K562 (cell line): ENCODE measurements at regions not wholly inside any gene's neighbourhood (a gene's known extent, or its start where the extent isn't known, plus 50 kb on each side); places are given as distances from the start of the nearest gene placed in this dataset.

Experiments
- ATAC-seq: fragments of 200-7000 bp; cut with Tn5 transposase; 3 replicates; pipeline ENCODE4 v1.9.1; 2020; ENCODE audit warnings: moderate library complexity
- BruUV-seq: library from RNA; stranded (reverse); fragments of 400-500 nt; replicated peaks from 2 replicates; lab custom pipeline; 2021; lab: Mats Ljungman, UMichigan
- CTCF ChIA-PET: fragments of 300-600 bp; formaldehyde crosslinking; extraction: SDS; loops from one replicate; lab custom pipeline; 2021; ENCODE audit warnings: low intra/inter-chr PET ratio; lab: Yijun Ruan, JAX
- POLR2A ChIA-PET: fragments of 300-600, 350-650 bp; sonication (Branson Sonifier 250); formaldehyde crosslinking; extraction: SDS; loops from one replicate; lab custom pipeline; 2021; ENCODE audit warnings: antibody characterized with exemption, inconsistent platforms; lab: Yijun Ruan, JAX
- DNase-seq, 4 experiments: peaks; one replicate each; pipeline versions ENCODE4 v3.0.0 to v3.0.0-alpha.2; 2011 to 2018; ENCODE audit warnings: low spot score in 3 of 4, mixed read lengths in 3 of 4; ENCODE audit errors: extremely low read depth in 1 of 4
- FAIRE-seq: peaks from 2 replicates; lab custom pipeline; 2011; peaks lifted over from hg19 to GRCh38; lab: Jason Lieb, UNC
- H2AFZ ChIP-seq: 2 replicates; pipeline ENCODE4 v1.6.0; 2011; ENCODE audit warnings: low read depth, low read length, control low read depth, inconsistent platforms
- H3K27ac ChIP-seq: fragments of 200-600 bp; 3 replicates; pipeline ENCODE4 v1.8.0; 2011; ENCODE audit warnings: low read depth, mild to moderate bottlenecking, control low read depth, inconsistent platforms, low read length, moderate library complexity, mixed read lengths; ENCODE audit errors: extremely low read depth
- H3K27me3 ChIP-seq, 2 experiments: fragments of 300-600 bp in 1 of 2; 2 replicates in 1 of 2; 3 replicates in 1 of 2; pipeline versions ENCODE4 v1.6.0 to v1.8.0; 2011; ENCODE audit warnings: inconsistent platforms in 2 of 2, low read length in 2 of 2, mild to moderate bottlenecking in 1 of 2, mixed read lengths in 1 of 2, moderate library complexity in 1 of 2; ENCODE audit not compliant: control insufficient read depth in 2 of 2, insufficient read depth in 2 of 2
- H3K36me3 ChIP-seq: fragments of 300-600 bp; 3 replicates; pipeline ENCODE4 v1.8.0; 2011; ENCODE audit warnings: mild to moderate bottlenecking, low read length, inconsistent platforms; ENCODE audit not compliant: control insufficient read depth, insufficient read depth
- H3K4me1 ChIP-seq, 2 experiments: fragments of 200-600 bp in 1 of 2; replicated peaks in 1 of 2; 2 replicates in 1 of 2; 3 replicates in 1 of 2; pipeline versions ENCODE4 v1.5.1 to v1.8.0; 2011; ENCODE audit warnings: inconsistent platforms in 2 of 2, low read length in 2 of 2, mild to moderate bottlenecking in 1 of 2, mixed read lengths in 1 of 2, moderate library complexity in 1 of 2; ENCODE audit not compliant: control insufficient read depth in 2 of 2, insufficient read depth in 2 of 2
- H3K4me2 ChIP-seq: 2 replicates; pipeline ENCODE4 v1.6.1; 2011; ENCODE audit warnings: low read length, control low read depth, inconsistent platforms, mixed read lengths; ENCODE audit not compliant: insufficient read depth
- H3K4me3 ChIP-seq: fragments of 200-600 bp; sonication (generic), shearing (Covaris generic); 2 replicates; pipeline ENCODE4 v1.5.1; 2016; ENCODE audit warnings: control low read depth, inconsistent platforms
- H3K79me2 ChIP-seq: fragments of 200-600 bp; 3 replicates; pipeline ENCODE4 v1.8.0; 2011; ENCODE audit warnings: low read length, inconsistent platforms; ENCODE audit not compliant: control insufficient read depth, insufficient read depth
- H3K9ac ChIP-seq, 2 experiments: 2 replicates each; pipeline versions ENCODE4 v1.6.0 to v1.6.1; 2011; ENCODE audit warnings: low read depth in 2 of 2, low read length in 2 of 2, control low read depth in 1 of 2, inconsistent platforms in 1 of 2, mild to moderate bottlenecking in 1 of 2, mixed read lengths in 1 of 2; ENCODE audit not compliant: insufficient read depth in 1 of 2
- H3K9me1 ChIP-seq: one replicate; pipeline ENCODE4 v1.6.0; 2011; ENCODE audit warnings: inconsistent platforms, mild to moderate bottlenecking, low read length, moderate library complexity; ENCODE audit not compliant: control insufficient read depth, insufficient read depth
- H3K9me3 ChIP-seq: replicated peaks from 2 replicates; pipeline ENCODE4 v1.5.1; 2011; ENCODE audit warnings: low read depth, low read length, inconsistent platforms; ENCODE audit not compliant: control insufficient read depth, insufficient read depth
- H4K20me1 ChIP-seq: replicated peaks from 2 replicates; pipeline ENCODE4 v1.6.1; 2011; ENCODE audit warnings: low read length, inconsistent platforms, mixed read lengths; ENCODE audit not compliant: control insufficient read depth, insufficient read depth
- CHD1 ChIP-seq: fragments of 200-600 bp; sonication (generic); IDR thresholded peaks from one replicate; pipeline ENCODE4 v1.6.1; 2012; ENCODE audit warnings: mild to moderate bottlenecking, moderate library complexity, low read length, inconsistent platforms
- ESRRA ChIP-seq: fragments of 450-650 bp; IDR thresholded peaks from 2 replicates; pipeline ENCODE4 v1.6.1; 2014; ENCODE audit warnings: low read depth, mild to moderate bottlenecking, moderate library complexity, borderline replicate concordance
- KDM4B ChIP-seq, 2 experiments: fragments of 450-650 bp in 1 of 2; sonication (generic) in 1 of 2; IDR thresholded peaks; 2 replicates each; pipeline ENCODE4 v1.6.1; 2016 to 2017; ENCODE audit warnings: borderline replicate concordance in 2 of 2, antibody characterized with exemption in 1 of 2, low read depth in 1 of 2, mild to moderate bottlenecking in 1 of 2
- KLF6 ChIP-seq: fragments of 250-450 bp; sonication (Bioruptor Pico); IDR thresholded peaks from 2 replicates; pipeline ENCODE4 v1.4.0; 2020; ENCODE audit warnings: mild to moderate bottlenecking, moderate library complexity, borderline replicate concordance
- MTA3 ChIP-seq: fragments of 450-650 bp; formaldehyde crosslinking; IDR thresholded peaks from 2 replicates; pipeline ENCODE4 v1.6.1; 2017; ENCODE audit warnings: mild to moderate bottlenecking, borderline replicate concordance
- RFX5 ChIP-seq: IDR thresholded peaks from 2 replicates; pipeline ENCODE4 v1.6.1; 2011; ENCODE audit warnings: low read depth, mild to moderate bottlenecking, improper control_type of control experiment, low read length
- SMC3 ChIP-seq: conservative IDR thresholded peaks from 2 replicates; pipeline ENCODE4 v1.6.1; 2011; ENCODE audit warnings: low read depth, low read length, improper control_type of control experiment; ENCODE audit not compliant: insufficient read depth
- WGBS: fragments of 100-300 bp; shearing (Covaris generic); methylation state at CpG from one replicate; pipeline ENCODE4 v1.1.6; 2016; ENCODE audit warnings: low coverage, mixed read lengths; ENCODE audit not compliant: insufficient coverage; ENCODE audit errors: missing lambda C conversion rate; 5-methylcytosine and 5-hydroxymethylcytosine counted together
- in situ Hi-C: fragments of 300-500 bp; cut with MboI; formaldehyde crosslinking; loops from 4 replicates; pipeline ENCODE4 v1.15.0; 2018; ENCODE audit warnings: inconsistent platforms, mixed read lengths
- intact Hi-C: fragments of 100-400 bp; cut with micrococcal nuclease; formaldehyde crosslinking; loops from 2 replicates; pipeline ENCODE4 v1.14.2; 2022
- TF ChIP-seq, protein P1 (sequence below): fragments of 450-650 bp; formaldehyde crosslinking; IDR thresholded peaks from 2 replicates; pipeline ENCODE4 v1.4.0; 2022; ENCODE audit warnings: missing genetic modification characterization

- TF ChIP-seq RFX5: no peak
- TF ChIP-seq CHD1: no peak
- no peak for TF ChIP-seq SMC3
- TF ChIP-seq ESRRA: no peak
- TF ChIP-seq MTA3: no peak
- TF ChIP-seq KLF6 (CRISPR knock-in tag): no peak
- TF ChIP-seq KDM4B (IDR thresholded peaks at IDR 0.05; ENCODE audit: borderline replicate concordance in 2 of 2, low read depth in 1 of 2): no peak
- TF ChIP-seq, protein P1, sequence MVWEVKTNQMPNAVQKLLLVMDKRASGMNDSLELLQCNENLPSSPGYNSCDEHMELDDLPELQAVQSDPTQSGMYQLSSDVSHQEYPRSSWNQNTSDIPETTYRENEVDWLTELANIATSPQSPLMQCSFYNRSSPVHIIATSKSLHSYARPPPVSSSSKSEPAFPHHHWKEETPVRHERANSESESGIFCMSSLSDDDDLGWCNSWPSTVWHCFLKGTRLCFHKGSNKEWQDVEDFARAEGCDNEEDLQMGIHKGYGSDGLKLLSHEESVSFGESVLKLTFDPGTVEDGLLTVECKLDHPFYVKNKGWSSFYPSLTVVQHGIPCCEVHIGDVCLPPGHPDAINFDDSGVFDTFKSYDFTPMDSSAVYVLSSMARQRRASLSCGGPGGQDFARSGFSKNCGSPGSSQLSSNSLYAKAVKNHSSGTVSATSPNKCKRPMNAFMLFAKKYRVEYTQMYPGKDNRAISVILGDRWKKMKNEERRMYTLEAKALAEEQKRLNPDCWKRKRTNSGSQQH (CRISPR knock-in tag): no peak
- TF ChIP-seq, all 486 proteins: peak for 0
- no peaks in the 10 kb centered on the region; the same call in 1 of the 2 replicates for H4K20me1 ChIP-seq
- no peaks in the 10 kb centered on the region; a peak in 1 of 5 replicates for H3K4me1 ChIP-seq
- no peak overlapping the region for H3K4me3 ChIP-seq
- DNase-seq: no peak
- BruUV-seq: no TSS peak
- H3K9me1 ChIP-seq: no peaks in the 10 kb centered on the region
- POLR2A ChIA-PET: interaction anchor here (0.6 kb wide), 1 partner anchor 1658 kb away, joined by 3 read pairs; no protein-coding TSS in a partner anchor
- no peaks in the 10 kb centered on the region for H3K9me3 ChIP-seq
- H3K27me3 ChIP-seq: no peaks in the 10 kb centered on the region
- 77% methylated on average over 12 of the region's 12 CpGs for WGBS
- FAIRE-seq: no peak
- H3K27ac ChIP-seq: no peak overlapping the region
- H2AFZ ChIP-seq: no peak overlapping the region
- H3K4me2 ChIP-seq: no peak overlapping the region
- peaks cover 17% of the 10 kb centered on the region; the same call in 2 of the 3 replicates for H3K36me3 ChIP-seq
- no peaks in the 10 kb centered on the region for H3K79me2 ChIP-seq
- in situ Hi-C loops: no loop called here
- CTCF ChIA-PET: no interaction called here
- intact Hi-C loops: no loop called here
- no peak overlapping the region for H3K9ac ChIP-seq
- no peak for ATAC-seq
Observed at GRCh38 chr14:76306131-76306530, 69.8 kb upstream of the ESRRB start.
